ENCODE measurements at regions not wholly inside any gene's neighbourhood (a gene's known extent, or its start where the extent isn't known, plus 50 kb on each side); places are given as distances from the start of the nearest gene placed in this dataset.

- TF ChIP-seq CTCF (IDR thresholded peaks at IDR 0.05; ENCODE audit: insufficient read depth, low read length) (no peak), REST (IDR thresholded peaks at IDR 0.05; ENCODE audit: insufficient replicate concordance, low read depth) (no peak)
Observed at GRCh38 chr4:187612301-187612700, 383.3 kb upstream of the ZFP42 start.
